Omental fat pad (tissue), 3 donors: ENCODE measurements at regions not wholly inside any gene's neighbourhood (a gene's known extent, or its start where the extent isn't known, plus 50 kb on each side); places are given as distances from the start of the nearest gene placed in this dataset.

Experiments used
- ATAC-seq: fragments of 150-250 bp; one replicate; pipeline ENCODE4 v1.9.1; 2016; ENCODE audit warnings: mild to moderate bottlenecking, moderate library complexity; ENCODE audit not compliant: low FRiP score
- DNase-seq: peaks from one replicate; pipeline ENCODE4 v3.0.0-alpha.2; 2019; ENCODE audit warnings: low spot score
- CTCF ChIP-seq, 3 donors: fragments of 450-650 bp; IDR thresholded peaks; one replicate each; pipeline ENCODE4 v1.5.1; 2016 to 2017; ENCODE audit warnings: antibody characterized with exemption in 3 of 3, mild to moderate bottlenecking in 3 of 3, moderate library complexity in 2 of 3

GRCh38 chr14:30345511-30345910, 213.4 kb upstream of the G2E3 start:
- ATAC-seq = no peak
- DNase-seq = no peak
- no peak for TF ChIP-seq CTCF (IDR thresholded peaks at IDR 0.05)

GRCh38 chr14:30348445-30348844, 210.5 kb upstream of the G2E3 start:
- no peak for ATAC-seq
- no peak for TF ChIP-seq CTCF (IDR thresholded peaks at IDR 0.05)
- DNase-seq = no peak

GRCh38 chr14:30349520-30349919, 209.4 kb upstream of the G2E3 start:
- DNase-seq = no peak
- ATAC-seq = no peak
- no peak for TF ChIP-seq CTCF (IDR thresholded peaks at IDR 0.05)

- TF ChIP-seq CTCF (IDR thresholded peaks at IDR 0.05) = no peak
- ATAC-seq (no peak), DNase-seq (no peak)
These were observed 204.5 kb upstream of the G2E3 start for GRCh38 chr14:30354439-30354838.

- DNase-seq = no peak
- TF ChIP-seq CTCF (IDR thresholded peaks at IDR 0.05) = no peak
- no peak for ATAC-seq
These were observed 203.5 kb upstream of the G2E3 start for GRCh38 chr14:30355431-30355913.

GRCh38 chr14:30356438-30357202, 202.3 kb upstream of the G2E3 start:
- no peak for TF ChIP-seq CTCF (IDR thresholded peaks at IDR 0.05)
- DNase-seq (no peak), ATAC-seq (no peak)

GRCh38 chr14:30357791-30358190, 201.2 kb upstream of the G2E3 start:
- DNase-seq (no peak), ATAC-seq (no peak)
- no peak for TF ChIP-seq CTCF (IDR thresholded peaks at IDR 0.05)
